ENCODE measurements at regions not wholly inside any gene's neighbourhood (a gene's known extent, or its start where the extent isn't known, plus 50 kb on each side); places are given as distances from the start of the nearest gene placed in this dataset.
"Not testable (repeated sequence)": the region's sequence is repeated elsewhere in the genome, so short reads cannot be mapped to it uniquely, and the experiment has no call there.

GRCh38 chr6:115468272-115469005 is 592.3 kb downstream of the FRK start:
- no peak for TF ChIP-seq JUND (IDR thresholded peaks at IDR 0.05; ENCODE audit: low read depth)
- no peak for DNase-seq (ENCODE audit: low read depth in 1 of 2, low spot score in 1 of 2)
- in situ Hi-C loops (cut with HindIII; ENCODE audit: low pct_unique_long_range_greater_than_20kb, low sequenced_read_pairs) = no loop called here

- in situ Hi-C loops (cut with HindIII; ENCODE audit: low pct_unique_long_range_greater_than_20kb, low sequenced_read_pairs) = no loop called here
- DNase-seq (ENCODE audit: low read depth in 1 of 2, low spot score in 1 of 2) = no peak
- no peak for TF ChIP-seq JUND (IDR thresholded peaks at IDR 0.05; ENCODE audit: low read depth)
These were observed 593.0 kb downstream of the FRK start for GRCh38 chr6:115467726-115468125.

GRCh38 chr6:115460913-115461312 is 599.8 kb downstream of the FRK start:
- DNase-seq (ENCODE audit: low read depth in 1 of 2, low spot score in 1 of 2) = no peak
- no peak for TF ChIP-seq JUND (IDR thresholded peaks at IDR 0.05; ENCODE audit: low read depth)
- in situ Hi-C loops (cut with HindIII; ENCODE audit: low pct_unique_long_range_greater_than_20kb, low sequenced_read_pairs) = no loop called here

GRCh38 chr6:115456848-115457247 is 603.8 kb downstream of the FRK start:
- no peak for TF ChIP-seq JUND (IDR thresholded peaks at IDR 0.05; ENCODE audit: low read depth)
- no peak for DNase-seq (ENCODE audit: low read depth in 1 of 2, low spot score in 1 of 2)
- in situ Hi-C loops (cut with HindIII; ENCODE audit: low pct_unique_long_range_greater_than_20kb, low sequenced_read_pairs) = no loop called here

- in situ Hi-C loops (cut with HindIII; ENCODE audit: low pct_unique_long_range_greater_than_20kb, low sequenced_read_pairs) = no loop called here
- no peak for DNase-seq (ENCODE audit: low read depth in 1 of 2, low spot score in 1 of 2)
- TF ChIP-seq JUND (IDR thresholded peaks at IDR 0.05; ENCODE audit: low read depth) = no peak
These were observed 616.7 kb downstream of the FRK start for GRCh38 chr6:115443825-115444478.

- no peak for TF ChIP-seq JUND (IDR thresholded peaks at IDR 0.05; ENCODE audit: low read depth)
- in situ Hi-C loops (cut with HindIII; ENCODE audit: low pct_unique_long_range_greater_than_20kb, low sequenced_read_pairs) = no loop called here
- DNase-seq (ENCODE audit: low read depth in 1 of 2, low spot score in 1 of 2) = no peak
These were observed 618.4 kb downstream of the FRK start for GRCh38 chr6:115442323-115442722.

- TF ChIP-seq JUND (IDR thresholded peaks at IDR 0.05; ENCODE audit: low read depth) = no peak
- no peak for DNase-seq (ENCODE audit: low read depth in 1 of 2, low spot score in 1 of 2)
- in situ Hi-C loops (cut with HindIII; ENCODE audit: low pct_unique_long_range_greater_than_20kb, low sequenced_read_pairs) = no loop called here
These were observed 619.0 kb downstream of the FRK start for GRCh38 chr6:115441651-115442050.

GRCh38 chr6:115415378-115415777 is 645.3 kb downstream of the FRK start:
- no peak for TF ChIP-seq JUND (IDR thresholded peaks at IDR 0.05; ENCODE audit: low read depth)
- DNase-seq (ENCODE audit: low read depth in 1 of 2, low spot score in 1 of 2) = no peak
- in situ Hi-C loops (cut with HindIII; ENCODE audit: low pct_unique_long_range_greater_than_20kb, low sequenced_read_pairs) = no loop called here

GRCh38 chr6:115414916-115415315 is 645.8 kb downstream of the FRK start:
- DNase-seq (ENCODE audit: low read depth in 1 of 2, low spot score in 1 of 2); in situ Hi-C loops (cut with HindIII; ENCODE audit: low pct_unique_long_range_greater_than_20kb, low sequenced_read_pairs): not testable (repeated sequence)

GRCh38 chr6:115411756-115412155 is 648.9 kb downstream of the FRK start:
- no peak for DNase-seq (ENCODE audit: low read depth in 1 of 2, low spot score in 1 of 2)
- no peak for TF ChIP-seq JUND (IDR thresholded peaks at IDR 0.05; ENCODE audit: low read depth)
- in situ Hi-C loops (cut with HindIII; ENCODE audit: low pct_unique_long_range_greater_than_20kb, low sequenced_read_pairs) = no loop called here

GRCh38 chr6:115404446-115404845 is 656.2 kb downstream of the FRK start:
- DNase-seq (ENCODE audit: low read depth in 1 of 2, low spot score in 1 of 2) = no peak
- in situ Hi-C loops (cut with HindIII; ENCODE audit: low pct_unique_long_range_greater_than_20kb, low sequenced_read_pairs) = no loop called here
- no peak for TF ChIP-seq JUND (IDR thresholded peaks at IDR 0.05; ENCODE audit: low read depth)

GRCh38 chr6:115398607-115399006 is 662.1 kb downstream of the FRK start:
- TF ChIP-seq JUND (IDR thresholded peaks at IDR 0.05; ENCODE audit: low read depth) = no peak
- DNase-seq (ENCODE audit: low read depth in 1 of 2, low spot score in 1 of 2) = no peak
- in situ Hi-C loops (cut with HindIII; ENCODE audit: low pct_unique_long_range_greater_than_20kb, low sequenced_read_pairs) = no loop called here

- in situ Hi-C loops (cut with HindIII; ENCODE audit: low pct_unique_long_range_greater_than_20kb, low sequenced_read_pairs) = no loop called here
- no peak for DNase-seq (ENCODE audit: low read depth in 1 of 2, low spot score in 1 of 2)
- TF ChIP-seq JUND (IDR thresholded peaks at IDR 0.05; ENCODE audit: low read depth) = no peak
These were observed 664.4 kb downstream of the FRK start for GRCh38 chr6:115396112-115396906.
